ENCODE measurements at regions not wholly inside any gene's neighbourhood (a gene's known extent, or its start where the extent isn't known, plus 50 kb on each side); places are given as distances from the start of the nearest gene placed in this dataset.

DNA sequence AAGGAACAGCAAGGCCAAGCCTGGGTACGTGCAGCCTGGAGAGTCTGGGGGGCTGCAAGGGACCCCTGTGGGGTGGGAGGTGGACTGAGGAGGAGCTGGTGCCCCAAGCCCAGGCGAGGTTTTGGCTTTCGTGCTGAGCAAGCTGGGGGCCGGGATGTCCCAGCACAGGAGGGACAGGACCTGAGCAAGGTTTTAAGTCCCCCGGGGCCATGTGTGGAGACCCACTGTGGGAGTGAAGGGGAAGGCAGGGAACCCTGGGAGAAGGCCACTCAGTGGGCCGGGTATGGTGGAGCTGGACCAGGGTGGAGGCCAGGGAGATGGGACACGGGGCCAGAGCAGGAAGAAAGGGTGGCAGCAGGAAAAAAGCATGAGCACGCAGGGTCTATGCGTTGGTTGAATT, 419.2 kb upstream of the SULF2 start:
- DNase-seq (ENCODE audit: low read depth in 2 of 2), result no peak

DNA sequence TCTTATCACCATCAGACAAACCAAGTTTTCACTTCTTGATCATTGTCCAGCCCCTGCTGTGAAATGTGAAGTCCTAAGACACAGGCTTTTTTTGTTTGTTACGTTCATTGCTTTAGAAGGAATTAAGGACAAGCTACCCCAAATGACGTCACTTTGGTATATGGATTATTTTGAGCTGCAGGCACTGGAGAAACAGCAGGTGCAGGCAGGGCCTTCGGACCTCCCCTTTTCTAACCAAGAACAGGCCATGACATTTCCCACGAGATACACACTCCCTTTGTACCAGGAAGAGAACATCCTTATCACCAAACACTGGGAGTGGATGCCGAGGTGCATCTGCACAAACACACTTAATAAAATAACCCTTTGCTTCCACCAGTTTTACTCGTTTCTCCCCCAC, 418.0 kb upstream of the SULF2 start:
- DNase-seq (ENCODE audit: low read depth in 2 of 2), result no peak

DNA sequence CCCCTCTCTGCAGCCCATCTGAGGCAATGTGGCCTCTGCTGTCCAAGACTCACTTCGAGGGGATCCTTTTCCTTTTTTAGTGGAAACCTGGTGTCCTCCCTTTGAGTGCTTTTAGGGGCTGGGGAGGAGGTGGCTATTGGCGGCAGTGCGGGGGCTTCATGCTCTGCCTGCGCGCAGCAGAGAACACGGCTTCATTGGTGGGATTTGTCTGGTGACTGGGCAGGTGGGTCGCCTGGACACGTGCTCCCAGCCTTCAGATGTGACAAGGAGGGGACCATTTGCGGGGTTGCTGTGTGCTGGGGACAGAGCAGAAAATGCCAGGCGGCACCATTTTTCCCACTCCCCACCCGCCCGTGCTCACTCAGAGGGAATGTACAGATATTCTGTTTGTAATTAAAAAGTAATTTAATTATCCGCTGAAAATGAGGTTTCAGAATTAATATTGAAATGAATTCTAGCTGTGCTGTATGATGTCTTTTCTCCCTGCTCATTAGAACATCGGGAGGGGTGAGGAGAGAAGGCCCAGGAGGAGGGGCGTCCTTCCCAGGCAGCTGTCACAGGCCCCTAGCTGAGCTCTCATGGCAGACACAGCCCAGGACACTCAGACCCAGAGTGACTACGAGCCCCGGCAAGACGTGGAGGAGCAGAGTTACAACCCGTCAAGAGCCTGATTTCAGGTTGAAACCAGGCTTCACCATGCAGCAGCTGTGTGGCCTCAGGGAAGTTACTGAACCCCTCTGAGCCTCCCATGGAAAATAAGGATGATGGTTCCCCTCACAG, 417.2 kb upstream of the SULF2 start:
- DNase-seq (ENCODE audit: low read depth in 2 of 2), result no peak

DNA sequence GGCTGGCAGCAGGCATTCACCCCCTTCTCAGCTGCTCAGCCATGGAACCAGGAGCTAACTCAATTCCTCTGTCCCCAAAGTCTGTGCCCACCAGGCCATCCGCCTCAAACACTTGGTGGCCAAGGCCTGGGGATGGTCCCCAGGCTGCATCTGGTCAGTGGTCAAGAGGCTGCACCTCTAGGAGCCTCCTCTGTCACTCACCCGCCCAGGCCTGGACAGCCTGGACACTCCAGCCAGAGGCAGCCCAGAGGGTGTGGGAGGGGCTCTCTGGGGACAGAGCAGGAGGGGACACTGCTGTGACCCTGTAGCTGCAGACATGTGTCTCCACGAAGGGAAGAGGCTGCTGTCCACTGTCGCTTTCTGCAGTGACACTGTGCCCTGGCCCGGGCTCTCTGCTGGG, 416.6 kb upstream of the SULF2 start:
- no peak for DNase-seq (ENCODE audit: low read depth in 2 of 2)

DNA sequence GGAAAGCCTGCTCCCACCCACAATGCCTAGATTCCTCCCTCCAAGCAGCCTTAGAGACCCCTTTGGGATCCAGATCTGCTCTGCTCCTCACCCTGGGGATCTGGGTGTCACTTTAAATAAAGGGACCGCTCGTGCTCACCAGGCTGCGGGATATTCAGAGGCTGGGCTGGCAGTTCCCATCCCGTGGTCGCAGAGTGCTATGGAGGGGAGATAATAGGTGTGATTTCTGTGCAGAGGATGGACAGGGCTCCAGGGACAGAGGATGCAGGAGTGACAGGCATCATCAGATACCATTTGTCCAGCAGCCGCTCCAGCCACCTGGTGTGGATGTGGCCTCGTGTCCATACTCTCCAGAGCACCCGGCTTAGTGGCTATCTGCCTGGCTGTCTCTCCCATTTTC, 415.9 kb upstream of the SULF2 start:
- DNase-seq (ENCODE audit: low read depth in 2 of 2), result no peak

DNA sequence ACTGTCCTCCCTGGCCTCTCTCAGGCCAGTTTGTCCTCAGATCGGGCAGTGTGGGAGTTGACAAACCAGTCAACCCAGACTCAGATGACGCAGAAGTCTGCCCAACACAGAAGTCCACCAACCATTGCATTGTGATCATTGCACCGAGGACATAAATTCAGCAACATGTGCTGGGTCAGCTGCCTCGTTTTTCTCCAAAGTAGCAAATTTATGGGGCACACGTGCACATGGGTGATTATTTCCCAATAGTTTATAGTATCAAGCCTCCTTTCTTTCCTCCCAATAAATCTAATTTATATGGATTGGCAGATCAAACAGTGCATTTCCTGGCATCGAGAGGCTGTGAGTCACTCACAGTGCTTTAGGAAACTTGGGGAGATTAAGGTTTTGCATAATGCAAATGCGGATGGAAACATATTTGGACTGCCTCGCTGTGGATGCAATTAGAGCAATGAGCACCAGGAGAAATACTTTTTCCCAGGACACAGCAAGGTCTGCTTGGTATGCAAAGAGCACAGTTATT, 413.7 kb upstream of the SULF2 start:
- DNase-seq (ENCODE audit: low read depth in 2 of 2), result no peak

DNA sequence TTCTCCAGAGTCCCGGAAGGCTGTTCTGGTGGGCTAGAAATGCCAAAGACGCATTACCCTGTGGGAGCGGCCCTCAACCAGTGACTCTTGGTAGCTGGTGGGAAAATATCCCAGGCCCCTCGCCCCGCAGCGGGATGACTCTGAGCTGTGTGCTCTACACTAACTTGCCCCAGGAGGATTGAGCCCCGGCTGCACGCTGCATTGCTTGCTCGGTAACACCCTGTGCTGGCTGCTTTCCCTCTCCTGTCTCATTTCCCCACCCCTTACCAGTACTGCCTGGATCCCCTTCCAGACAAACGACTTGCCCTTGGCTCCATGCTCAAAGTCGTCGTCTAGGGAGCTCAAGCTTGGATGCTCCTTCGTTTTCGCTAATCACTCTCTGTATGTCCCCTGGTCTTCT, 411.8 kb upstream of the SULF2 start:
- no peak for DNase-seq (ENCODE audit: low read depth in 2 of 2)

DNA sequence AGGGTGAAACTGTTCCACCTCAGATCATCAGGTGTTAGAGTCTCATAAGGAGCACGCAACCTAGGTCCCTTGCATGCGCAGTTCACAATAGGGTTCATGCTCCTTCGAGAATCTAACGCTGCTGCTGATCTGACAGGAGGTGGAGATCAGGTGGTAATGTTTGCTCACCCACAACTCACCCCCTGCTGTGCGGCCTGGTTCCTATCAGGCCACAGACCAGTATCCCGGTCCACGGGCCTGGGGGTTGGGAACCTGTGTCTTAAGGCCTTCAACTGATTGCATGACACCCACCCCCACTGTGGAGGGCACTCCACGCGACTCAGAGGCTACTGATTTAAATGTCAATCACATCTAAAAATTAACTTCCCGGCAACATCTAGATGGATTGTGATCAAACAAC, 411.2 kb upstream of the SULF2 start:
- no peak for DNase-seq (ENCODE audit: low read depth in 2 of 2)

DNA sequence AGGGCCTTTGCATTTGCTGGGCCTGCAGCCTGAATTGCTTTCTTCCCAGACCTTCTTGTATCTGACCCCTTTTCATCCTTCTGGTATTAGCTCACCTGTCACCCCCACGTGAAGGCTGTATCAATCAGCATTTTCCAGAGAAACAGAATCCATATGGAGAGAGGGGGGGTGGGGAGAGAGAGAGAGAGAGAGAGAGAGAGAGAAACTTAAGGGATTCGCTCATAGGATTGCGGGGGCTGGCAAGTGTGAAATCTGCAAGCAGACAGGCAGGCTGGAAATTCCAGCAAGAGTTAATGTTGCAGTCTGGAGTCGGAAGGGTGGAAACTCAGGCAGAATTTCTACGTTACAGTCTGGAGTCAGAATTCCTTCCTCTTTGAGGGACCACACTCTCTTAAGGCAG, 410.7 kb upstream of the SULF2 start:
- no peak for DNase-seq (ENCODE audit: low read depth in 2 of 2)

DNA sequence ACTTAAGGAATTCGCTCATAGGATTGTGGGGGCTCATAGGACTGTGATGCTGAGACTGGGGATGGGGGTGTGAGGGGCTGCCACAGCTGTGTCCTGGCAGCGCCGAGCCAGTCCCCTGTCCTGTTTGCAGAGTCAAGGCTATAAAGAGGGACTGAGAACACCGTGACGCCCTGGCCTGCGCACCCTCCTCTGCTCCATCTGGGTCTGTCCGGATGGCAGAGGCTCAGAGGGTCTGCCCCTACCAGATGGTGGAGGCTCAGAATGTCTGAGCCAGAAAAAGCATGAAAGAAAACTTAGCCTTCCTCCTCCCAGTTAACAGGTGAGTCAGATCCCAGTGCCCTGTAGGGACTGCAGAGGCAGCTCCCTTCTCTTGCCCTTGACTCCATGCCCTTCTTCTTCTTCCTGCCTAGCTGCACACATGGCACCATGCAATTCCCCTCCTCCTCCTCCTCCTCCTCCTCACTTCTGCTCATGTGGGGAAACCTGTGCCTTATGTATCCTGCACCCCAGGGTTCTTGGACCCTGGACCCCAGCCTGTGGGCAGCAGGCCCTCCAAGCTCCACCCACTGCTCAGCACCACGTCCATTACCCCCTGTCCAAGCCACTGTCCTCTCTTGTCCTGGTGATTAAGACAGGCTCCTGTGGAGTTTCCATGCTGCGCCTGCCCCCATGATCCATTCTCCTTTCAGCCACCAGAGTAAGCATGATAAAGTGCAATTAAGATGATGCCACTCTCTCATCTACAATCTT, 410.0 kb upstream of the SULF2 start:
- DNase-seq (ENCODE audit: low read depth in 2 of 2), result no peak

DNA sequence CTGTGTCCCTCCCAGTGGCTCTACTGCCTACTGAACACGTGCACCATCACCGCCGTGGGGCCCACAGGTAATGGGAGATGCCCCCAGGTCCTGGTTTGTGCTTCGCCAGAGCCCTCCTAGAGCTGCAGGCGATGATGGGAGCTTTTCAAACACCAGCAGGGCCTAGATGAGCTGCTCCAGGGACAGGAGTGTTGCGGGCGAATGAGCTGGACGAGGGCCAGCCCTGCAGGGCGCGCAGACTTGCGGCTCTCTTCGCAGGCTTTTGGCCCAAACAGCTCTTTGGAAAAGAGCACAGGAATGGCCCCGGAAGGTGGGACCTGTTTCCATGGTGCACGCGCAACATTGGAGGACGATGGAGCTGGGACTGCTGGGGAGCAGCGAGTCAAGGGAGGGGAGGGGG, 409.3 kb upstream of the SULF2 start:
- DNase-seq (ENCODE audit: low read depth in 2 of 2), result no peak

DNA sequence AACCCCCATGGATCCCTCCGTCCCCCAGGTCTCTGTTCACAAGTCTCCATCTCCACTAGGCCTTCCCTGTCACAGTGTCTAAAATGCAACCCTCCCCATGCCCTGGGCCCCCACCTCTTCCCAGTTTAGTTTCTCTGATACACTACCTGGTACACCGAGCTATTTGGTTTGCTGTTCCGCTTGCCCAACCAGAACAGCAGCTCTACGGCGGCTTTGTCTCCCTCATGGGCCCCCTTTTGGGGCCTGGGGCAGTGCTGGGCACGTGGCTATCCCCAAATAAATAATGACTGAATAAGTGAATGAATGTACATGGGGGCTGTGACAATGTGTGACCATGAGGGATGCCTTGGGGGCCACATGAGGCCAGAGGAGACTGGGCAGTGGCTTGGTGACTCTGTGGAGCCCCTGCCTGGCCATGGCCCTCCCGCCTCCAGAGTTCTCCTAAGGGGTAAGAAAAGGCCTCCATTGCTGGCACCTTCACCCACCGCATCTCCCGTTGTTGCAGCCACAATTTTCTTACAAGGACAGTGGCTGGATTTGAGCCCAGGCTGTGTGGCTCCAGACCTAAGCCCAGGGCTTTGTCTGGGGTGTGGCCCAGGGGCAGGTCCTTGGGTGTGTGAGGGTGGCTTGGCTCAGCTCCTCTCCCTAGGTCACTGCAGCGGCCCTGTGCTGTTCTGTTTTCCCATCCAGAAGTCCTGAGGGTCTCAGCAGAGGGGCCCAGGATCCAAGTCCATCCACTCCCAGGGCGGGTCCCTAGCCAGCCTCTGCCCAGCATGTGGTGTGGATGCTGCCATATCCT, 408.5 kb upstream of the SULF2 start:
- no peak for DNase-seq (ENCODE audit: low read depth in 2 of 2)

DNA sequence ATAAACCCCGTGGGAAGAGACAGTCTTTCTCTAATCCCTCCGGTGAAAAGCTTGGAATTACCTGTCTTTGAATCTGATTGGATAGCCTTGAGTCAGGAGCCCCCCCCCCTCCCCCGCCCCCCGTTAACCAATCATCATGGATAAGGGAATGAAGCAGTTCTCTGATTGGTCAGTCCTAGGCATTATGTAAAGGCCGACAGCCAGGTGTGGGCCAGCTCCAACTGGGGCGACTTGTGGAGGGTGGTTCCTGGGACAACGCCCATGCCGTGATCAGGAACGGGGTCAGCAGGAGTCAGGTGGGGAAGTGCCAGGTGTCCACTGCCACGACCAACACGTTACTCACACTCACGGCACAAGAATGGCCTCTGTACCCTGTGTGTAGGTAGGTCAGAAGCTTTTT, 406.8 kb upstream of the SULF2 start:
- no peak for DNase-seq (ENCODE audit: low read depth in 2 of 2)

DNA sequence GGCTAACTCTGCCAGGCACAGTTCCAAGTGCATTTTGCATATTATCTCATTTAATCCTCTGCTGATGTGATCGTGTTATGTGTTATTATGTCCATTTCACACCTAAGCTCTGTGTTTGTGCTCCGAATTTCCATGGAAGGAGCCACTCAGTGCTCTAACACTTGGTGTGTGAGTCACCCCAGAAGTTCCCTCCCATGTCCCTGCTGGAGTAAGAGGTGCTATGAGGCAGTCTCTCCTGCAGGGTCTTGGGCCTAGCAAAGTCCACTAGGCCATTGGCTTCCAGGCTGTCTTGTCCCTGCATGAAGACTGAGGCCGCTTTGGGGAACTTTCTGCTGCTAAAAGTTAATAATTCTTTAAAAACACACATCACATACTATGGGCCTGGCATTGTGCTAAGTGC, 405.9 kb upstream of the SULF2 start:
- no peak for DNase-seq (ENCODE audit: low read depth in 2 of 2)

DNA sequence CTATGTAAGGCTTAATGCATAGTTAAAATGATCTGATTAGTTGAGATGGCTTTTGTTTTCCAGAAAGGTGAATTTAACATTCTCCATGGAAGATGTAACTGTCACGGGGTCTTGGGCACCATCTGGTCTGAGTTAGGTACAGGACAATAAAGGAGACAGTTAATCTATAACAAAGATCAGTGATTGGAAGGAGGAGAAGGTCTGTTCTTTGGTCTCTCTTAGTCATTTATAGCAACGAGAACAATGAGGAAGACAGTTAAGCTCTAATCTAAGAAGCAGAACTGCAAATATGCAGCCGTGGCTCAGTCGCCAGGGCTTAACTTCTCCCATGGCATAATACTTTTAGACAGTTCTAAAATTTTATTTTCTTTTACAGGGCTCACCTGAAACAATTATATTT, 405.5 kb upstream of the SULF2 start:
- no peak for DNase-seq (ENCODE audit: low read depth in 2 of 2)

DNA sequence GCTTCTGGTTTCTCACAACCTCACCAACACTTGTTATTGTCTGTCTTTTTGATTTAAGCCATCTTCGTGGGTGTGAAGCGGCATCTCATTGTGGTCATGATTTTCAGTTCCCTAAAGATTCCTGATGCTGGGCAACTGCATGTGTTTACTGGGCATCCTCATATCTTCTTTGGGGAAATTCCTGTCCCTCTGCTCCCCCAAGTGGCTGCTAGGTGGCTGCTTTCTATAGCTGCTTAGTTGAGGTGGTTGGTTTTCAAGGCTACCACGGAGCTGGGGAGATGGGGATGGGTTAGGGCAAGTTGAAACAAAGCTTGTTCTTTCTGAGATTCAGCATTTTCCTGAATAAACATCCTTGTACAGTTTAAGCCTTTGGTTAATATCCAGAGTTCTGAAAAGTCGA, 403.9 kb upstream of the SULF2 start:
- DNase-seq (ENCODE audit: low read depth in 2 of 2), result no peak

DNA sequence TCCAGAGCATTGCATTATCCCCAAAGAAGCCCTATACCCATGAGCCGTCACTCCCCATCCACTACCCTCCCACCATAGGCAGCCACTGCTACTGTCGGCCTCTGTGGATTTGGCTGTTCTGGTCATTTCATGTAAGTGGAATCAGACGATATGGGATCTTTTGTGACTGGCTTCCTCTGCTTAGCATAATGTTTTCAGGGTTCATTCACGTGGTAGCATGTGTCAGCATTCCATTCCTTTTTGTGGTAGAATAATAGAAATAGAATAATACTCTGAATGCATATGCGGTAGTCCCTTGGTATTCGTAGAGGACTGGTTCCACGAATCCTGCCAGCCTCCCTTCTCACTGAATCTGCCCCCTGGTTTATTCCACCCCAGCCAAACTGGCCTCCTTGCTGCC, 402.6 kb upstream of the SULF2 start:
- DNase-seq (ENCODE audit: low read depth in 2 of 2), result no peak

DNA sequence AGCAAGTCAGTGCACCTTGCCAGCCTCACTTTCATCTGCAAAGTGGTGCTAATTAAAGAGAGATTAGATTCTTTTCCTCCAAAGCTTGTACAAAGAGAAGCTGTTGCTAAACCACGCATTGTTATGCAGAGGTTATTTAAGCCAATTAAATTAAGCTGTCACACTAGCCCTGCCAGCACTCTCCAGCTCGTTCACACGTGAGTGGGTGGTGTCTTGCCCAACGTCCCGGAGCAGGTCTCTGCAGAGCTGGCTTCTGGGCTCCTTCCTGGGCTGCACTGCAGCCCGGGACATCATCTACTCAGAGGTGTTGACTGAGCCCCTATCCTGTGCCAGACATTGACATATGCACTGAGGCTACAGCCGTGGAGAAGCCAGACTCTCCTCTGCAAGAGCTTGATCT, 401.6 kb upstream of the SULF2 start:
- DNase-seq (ENCODE audit: low read depth in 2 of 2), result no peak

DNA sequence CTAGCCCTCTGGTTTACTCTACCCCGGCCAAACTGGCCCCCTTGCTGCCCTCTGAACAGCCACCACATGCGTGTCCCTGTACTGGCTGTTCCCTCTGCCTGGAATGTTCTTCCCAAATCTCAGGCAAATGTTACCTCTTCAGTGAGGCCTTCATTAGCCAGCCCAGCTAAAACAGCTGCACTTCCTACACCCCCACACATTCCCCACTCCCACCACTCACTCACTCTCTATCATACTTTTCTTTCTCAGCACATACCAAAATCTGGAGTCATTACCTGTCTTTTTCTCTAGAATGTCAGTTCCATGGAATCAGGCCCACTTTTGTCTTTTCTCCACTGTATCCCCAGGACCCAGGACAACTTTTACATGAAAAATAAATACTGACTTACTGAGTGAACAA, 401.2 kb upstream of the SULF2 start:
- DNase-seq (ENCODE audit: low read depth in 2 of 2), result no peak

DNA sequence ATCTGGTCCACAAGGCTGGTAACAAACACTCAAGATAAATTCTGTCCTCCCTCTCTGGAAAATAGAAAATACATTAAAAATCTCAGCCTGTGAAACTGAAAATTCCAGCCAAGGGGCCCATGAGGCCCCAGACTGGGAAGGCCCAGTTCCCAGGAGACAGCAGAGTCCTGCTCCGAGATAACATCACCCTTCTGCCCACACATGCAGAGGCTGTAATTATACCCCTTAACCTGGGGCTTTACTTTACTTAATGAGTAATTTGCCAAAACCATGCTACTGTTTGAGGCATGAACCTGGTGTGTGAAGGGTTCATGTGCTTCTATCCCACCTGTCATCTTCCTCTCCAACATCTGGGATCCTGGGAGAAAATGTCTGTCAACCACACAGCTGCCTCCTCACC, 398.9 kb upstream of the SULF2 start:
- no peak for DNase-seq (ENCODE audit: low read depth in 2 of 2)

DNA sequence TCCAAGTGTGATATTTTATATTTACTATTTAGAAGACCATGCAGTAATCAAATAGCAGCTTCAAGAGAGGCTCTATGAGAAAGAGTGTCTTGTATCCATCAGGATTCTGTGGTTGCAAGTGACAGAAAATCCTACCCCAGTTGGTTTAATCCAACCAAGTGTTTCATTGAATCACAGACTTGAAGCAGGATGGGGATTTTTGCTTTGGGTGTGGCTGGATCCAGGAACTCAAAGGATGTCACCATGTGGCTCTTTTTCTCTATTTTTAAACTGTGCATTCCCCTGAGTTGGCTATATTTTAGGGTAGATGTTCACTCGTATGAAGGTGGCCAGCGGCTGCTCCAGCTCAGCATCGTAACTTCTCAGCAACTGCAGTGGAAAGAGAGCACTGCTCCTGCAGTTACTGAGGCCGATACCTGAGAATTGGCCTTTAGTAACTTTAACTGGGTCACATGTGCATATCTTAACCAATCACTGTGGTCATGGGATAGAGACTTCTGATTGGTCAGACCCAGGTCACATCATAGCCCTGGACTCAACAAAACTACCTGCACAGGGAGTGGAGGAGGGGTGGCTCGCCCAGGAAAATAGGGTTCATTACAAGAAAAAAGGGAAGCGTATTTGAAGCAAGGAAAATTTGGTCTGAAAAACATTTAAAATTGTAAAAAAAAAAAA, 396.1 kb upstream of the SULF2 start:
- DNase-seq (ENCODE audit: low read depth in 2 of 2), result no peak

DNA sequence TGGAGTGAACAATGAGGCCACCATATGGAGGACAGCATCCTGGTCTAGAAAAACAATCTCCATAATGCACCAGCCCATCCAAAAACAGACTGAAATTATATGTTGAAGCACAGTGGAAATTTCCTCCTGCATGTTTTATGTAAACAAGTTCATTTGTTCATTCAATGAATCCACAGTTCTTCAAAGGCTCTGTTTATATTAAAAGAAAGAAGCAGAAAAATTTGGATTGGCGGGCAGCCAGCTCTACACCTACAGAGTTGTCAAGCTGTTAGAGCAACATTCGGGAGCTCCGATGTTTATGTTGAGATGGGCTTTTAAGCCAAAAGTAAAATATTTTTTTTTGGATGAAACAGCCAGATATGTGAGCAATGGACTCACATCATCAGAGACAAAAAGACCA, 395.3 kb upstream of the SULF2 start:
- DNase-seq (ENCODE audit: low read depth in 2 of 2), result no peak
